Astrocyte (in vitro differentiated cells and primary cell): ENCODE measurements at regions not wholly inside any gene's neighbourhood (a gene's known extent, or its start where the extent isn't known, plus 50 kb on each side); places are given as distances from the start of the nearest gene placed in this dataset.

Experiments
- DNase-seq: peaks from one replicate; pipeline ENCODE4 v3.0.0-alpha.2; 2010; ENCODE audit warnings: low read depth
- FAIRE-seq: peaks from 2 replicates; lab custom pipeline; 2011; peaks lifted over from hg19 to GRCh38; lab: Jason Lieb, UNC
- H2AFZ ChIP-seq: 2 replicates; pipeline ENCODE4 v1.6.0; 2012; ENCODE audit warnings: low read depth, low read length, inconsistent platforms
- H3K27ac ChIP-seq: 2 replicates; pipeline ENCODE4 v1.5.1; 2011; ENCODE audit warnings: low read depth, low read length, inconsistent platforms
- H3K27me3 ChIP-seq: 2 replicates; pipeline ENCODE4 v1.6.0; 2011; ENCODE audit warnings: low read length, inconsistent platforms; ENCODE audit not compliant: insufficient read depth
- H3K36me3 ChIP-seq: 2 replicates; pipeline ENCODE4 v1.5.1; 2011; ENCODE audit warnings: low read length, inconsistent platforms; ENCODE audit not compliant: insufficient read depth
- H3K4me1 ChIP-seq: 2 replicates; pipeline ENCODE4 v1.5.1; 2011; ENCODE audit warnings: low read length, inconsistent platforms; ENCODE audit not compliant: insufficient read depth
- H3K4me2 ChIP-seq: 2 replicates; pipeline ENCODE4 v1.6.0; 2012; ENCODE audit warnings: low read length, inconsistent platforms
- H3K4me3 ChIP-seq: 2 replicates; pipeline ENCODE4 v1.5.1; 2011; ENCODE audit warnings: low read depth, mild to moderate bottlenecking, low read length, inconsistent platforms; ENCODE audit not compliant: insufficient read depth
- H3K79me2 ChIP-seq: 2 replicates; pipeline ENCODE4 v1.6.0; 2012; ENCODE audit warnings: mild to moderate bottlenecking, low read length, inconsistent platforms; ENCODE audit not compliant: insufficient read depth
- H3K9ac ChIP-seq: 2 replicates; pipeline ENCODE4 v1.6.0; 2012; ENCODE audit warnings: mild to moderate bottlenecking, low read length, inconsistent platforms
- H3K9me3 ChIP-seq: 2 replicates; pipeline ENCODE4 v1.5.1; 2012; ENCODE audit warnings: low read depth, mild to moderate bottlenecking, low read length, inconsistent platforms; ENCODE audit not compliant: insufficient read depth
- H4K20me1 ChIP-seq: 2 replicates; pipeline ENCODE4 v1.6.0; 2012; ENCODE audit warnings: low read length, inconsistent platforms; ENCODE audit not compliant: insufficient read depth
- H3K27ac Mint-ChIP-seq: one replicate; pipeline ENCODE4 v1.8.0; 2021; ENCODE audit warnings: mild to moderate bottlenecking, mixed read lengths; ENCODE audit not compliant: unreplicated experiment
- H3K27me3 Mint-ChIP-seq: one replicate; pipeline ENCODE4 v1.8.0; 2021; ENCODE audit warnings: low read depth, mixed read lengths; ENCODE audit not compliant: unreplicated experiment
- H3K36me3 Mint-ChIP-seq: one replicate; pipeline ENCODE4 v1.8.0; 2021; ENCODE audit warnings: low read depth, mixed read lengths; ENCODE audit not compliant: unreplicated experiment
- H3K4me1 Mint-ChIP-seq: one replicate; pipeline ENCODE4 v1.8.0; 2021; ENCODE audit warnings: low read depth, mixed read lengths; ENCODE audit not compliant: unreplicated experiment
- H3K4me3 Mint-ChIP-seq: one replicate; pipeline ENCODE4 v1.8.0; 2021; ENCODE audit warnings: mild to moderate bottlenecking, moderate library complexity, mixed read lengths; ENCODE audit not compliant: unreplicated experiment
- H3K9me3 Mint-ChIP-seq: one replicate; pipeline ENCODE4 v1.8.0; 2021; ENCODE audit warnings: mild to moderate bottlenecking, mixed read lengths; ENCODE audit not compliant: unreplicated experiment
- CTCF ChIP-seq: IDR thresholded peaks from 2 replicates; pipeline ENCODE4 v1.5.1; 2011; ENCODE audit warnings: low read depth, mild to moderate bottlenecking, inconsistent platforms, low read length, moderate library complexity; ENCODE audit not compliant: insufficient read depth
- EZH2 ChIP-seq: IDR thresholded peaks from 2 replicates; pipeline ENCODE4 v1.6.1; 2012; ENCODE audit warnings: mild to moderate bottlenecking, low read length, inconsistent platforms; ENCODE audit not compliant: insufficient read depth

- no peak overlapping the region for H2AFZ ChIP-seq
- no peaks in the 10 kb centered on the region for H4K20me1 ChIP-seq
- no peaks in the 10 kb centered on the region for H3K4me1 ChIP-seq
- H3K9ac ChIP-seq = no peak overlapping the region
- no peaks in the 10 kb centered on the region for H3K4me1 Mint-ChIP-seq
- TF ChIP-seq CTCF = no peak
- TF ChIP-seq EZH2 = no peak
- no peaks in the 10 kb centered on the region for H3K79me2 ChIP-seq
- H3K27ac ChIP-seq = no peak overlapping the region
- peaks cover 5% of the 10 kb centered on the region for H3K9me3 Mint-ChIP-seq
- no peak for FAIRE-seq
- no peak overlapping the region for H3K4me3 Mint-ChIP-seq
- H3K27ac Mint-ChIP-seq = no peak overlapping the region
- H3K27me3 ChIP-seq = no peaks in the 10 kb centered on the region
- H3K36me3 Mint-ChIP-seq = no peaks in the 10 kb centered on the region
- H3K9me3 ChIP-seq = no peaks in the 10 kb centered on the region
- H3K27me3 Mint-ChIP-seq = no peaks in the 10 kb centered on the region
- no peak overlapping the region for H3K4me3 ChIP-seq
- H3K36me3 ChIP-seq = no peaks in the 10 kb centered on the region
- no peak overlapping the region for H3K4me2 ChIP-seq
- no peak for DNase-seq
Observed at GRCh38 chr12:62044450-62045135, 215.6 kb upstream of the USP15 start.

GRCh38 chr12:62045211-62045610, 215.0 kb upstream of the USP15 start:
- Mint-ChIP-seq H3K27me3 (no peaks in the 10 kb centered on the region), H3K4me1 (no peaks in the 10 kb centered on the region), H3K27ac (no peak overlapping the region), H3K36me3 (no peaks in the 10 kb centered on the region), H3K9me3 (peaks cover 3% of the 10 kb centered on the region), H3K4me3 (no peak overlapping the region)
- Histone ChIP-seq H3K4me3 (no peak overlapping the region), H3K9me3 (no peaks in the 10 kb centered on the region), H3K36me3 (no peaks in the 10 kb centered on the region), H3K9ac (no peak overlapping the region), H4K20me1 (no peaks in the 10 kb centered on the region), H3K79me2 (no peaks in the 10 kb centered on the region), H2AFZ (no peak overlapping the region), H3K27ac (no peak overlapping the region), H3K4me2 (no peak overlapping the region), H3K27me3 (no peaks in the 10 kb centered on the region), H3K4me1 (no peaks in the 10 kb centered on the region)
- DNase-seq = no peak
- TF ChIP-seq CTCF (no peak), EZH2 (no peak)
- FAIRE-seq = no peak

GRCh38 chr12:62050785-62051184, 209.4 kb upstream of the USP15 start:
- no peak for DNase-seq
- H4K20me1 ChIP-seq = no peaks in the 10 kb centered on the region
- no peaks in the 10 kb centered on the region for H3K36me3 ChIP-seq
- H3K4me3 ChIP-seq = no peak overlapping the region
- Mint-ChIP-seq H3K27ac (no peak overlapping the region), H3K4me3 (no peak overlapping the region), H3K36me3 (no peaks in the 10 kb centered on the region), H3K27me3 (no peaks in the 10 kb centered on the region), H3K4me1 (no peaks in the 10 kb centered on the region), H3K9me3 (no peaks in the 10 kb centered on the region)
- H3K27ac ChIP-seq = no peak overlapping the region
- no peaks in the 10 kb centered on the region for H3K9me3 ChIP-seq
- H3K79me2 ChIP-seq = no peaks in the 10 kb centered on the region
- no peak overlapping the region for H3K9ac ChIP-seq
- no peaks in the 10 kb centered on the region for H3K4me1 ChIP-seq
- no peak overlapping the region for H2AFZ ChIP-seq
- FAIRE-seq = no peak
- no peak overlapping the region for H3K4me2 ChIP-seq
- TF ChIP-seq EZH2 (no peak), CTCF (no peak)
- H3K27me3 ChIP-seq = no peaks in the 10 kb centered on the region
